GM12891 (cell line): ENCODE measurements at regions not wholly inside any gene's neighbourhood (a gene's known extent, or its start where the extent isn't known, plus 50 kb on each side); places are given as distances from the start of the nearest gene placed in this dataset.

Experiments
- POLR2A ChIP-seq: IDR thresholded peaks from 2 replicates; pipeline ENCODE4 v1.6.1; 2011; ENCODE audit warnings: low read depth, low read length, control low read depth
- POLR2AphosphoS5 ChIP-seq: IDR thresholded peaks from 2 replicates; pipeline ENCODE4 v1.6.1; 2011; ENCODE audit warnings: low read depth, low read length, control low read depth
- TAF1 ChIP-seq: IDR thresholded peaks from 2 replicates; pipeline ENCODE4 v1.6.1; 2011; ENCODE audit warnings: low read depth, low read length, control low read depth

- TF ChIP-seq POLR2AphosphoS5 (no peak), POLR2A (no peak), TAF1 (0 out of 2 replicates have a peak, but pooled peaks have one; percentile 38)
Observed at GRCh38 chr6:82066991-82067411, 180.5 kb downstream of the IBTK start.
